Neuronal stem cell (in vitro differentiated cells): ENCODE measurements at regions not wholly inside any gene's neighbourhood (a gene's known extent, or its start where the extent isn't known, plus 50 kb on each side); places are given as distances from the start of the nearest gene placed in this dataset.

Experiments used
- DNase-seq: peaks from one replicate; pipeline ENCODE4 v3.0.0-alpha.2; 2013; ENCODE audit warnings: low spot score
- H2AFZ ChIP-seq: one replicate; pipeline ENCODE4 v1.6.1; 2013; ENCODE audit warnings: mild to moderate bottlenecking, low read length, inconsistent platforms
- H2AK5ac ChIP-seq: 2 replicates; pipeline ENCODE4 v1.6.1; 2013; ENCODE audit warnings: low read depth, mild to moderate bottlenecking, inconsistent platforms, low read length, moderate library complexity, mixed read lengths
- H2BK120ac ChIP-seq: 2 replicates; pipeline ENCODE4 v1.6.1; 2013; ENCODE audit warnings: low read depth, mild to moderate bottlenecking, inconsistent platforms, low read length, moderate library complexity, mixed read lengths
- H2BK12ac ChIP-seq: one replicate; pipeline ENCODE4 v1.6.1; 2013; ENCODE audit warnings: low read length, inconsistent platforms
- H2BK15ac ChIP-seq: 2 replicates; pipeline ENCODE4 v1.6.1; 2013; ENCODE audit warnings: mild to moderate bottlenecking, low read length, inconsistent platforms, mixed read lengths
- H2BK5ac ChIP-seq: one replicate; pipeline ENCODE4 v1.6.1; 2013; ENCODE audit warnings: inconsistent platforms, mild to moderate bottlenecking, low read length, moderate library complexity
- H3K14ac ChIP-seq: one replicate; pipeline ENCODE4 v1.6.1; 2013; ENCODE audit warnings: low read length, inconsistent platforms
- H3K18ac ChIP-seq: 2 replicates; pipeline ENCODE4 v1.6.1; 2013; ENCODE audit warnings: low read length, inconsistent platforms
- H3K23ac ChIP-seq: 2 replicates; pipeline ENCODE4 v1.6.1; 2013; ENCODE audit warnings: low read depth, mild to moderate bottlenecking, mixed read lengths, low read length, inconsistent platforms; ENCODE audit not compliant: poor library complexity
- H3K27ac ChIP-seq: replicated peaks from 3 replicates; pipeline ENCODE4 v1.5.1; 2013; ENCODE audit warnings: low read length, inconsistent platforms
- H3K27me3 ChIP-seq, 3 experiments: 2 replicates each; pipeline ENCODE4 v1.6.1; 2013; ENCODE audit warnings: low read length in 3 of 3, mild to moderate bottlenecking in 2 of 3, inconsistent platforms in 1 of 3, low read depth in 1 of 3, mixed read lengths in 1 of 3, moderate library complexity in 1 of 3; ENCODE audit not compliant: control insufficient read depth in 3 of 3, insufficient read depth in 3 of 3
- H3K36me3 ChIP-seq, 2 donors: replicated peaks in 1 of 2; 2 replicates each; pipeline ENCODE4 v1.6.1; 2013; ENCODE audit warnings: low read length in 2 of 2; ENCODE audit not compliant: control insufficient read depth in 2 of 2, insufficient read depth in 2 of 2
- H3K4ac ChIP-seq: 2 replicates; pipeline ENCODE4 v1.6.1; 2013; ENCODE audit warnings: inconsistent platforms, mild to moderate bottlenecking, low read length, moderate library complexity
- H3K4me1 ChIP-seq, 2 donors: 1 replicate in 1 of 2; 2 replicates in 1 of 2; pipeline ENCODE4 v1.6.1; 2013; ENCODE audit warnings: low read length in 2 of 2, low read depth in 1 of 2; ENCODE audit not compliant: control insufficient read depth in 2 of 2, insufficient read depth in 1 of 2
- H3K4me2 ChIP-seq: one replicate; pipeline ENCODE4 v1.6.1; 2013; ENCODE audit warnings: mild to moderate bottlenecking, low read length, inconsistent platforms; ENCODE audit not compliant: insufficient read depth, poor library complexity, severe bottlenecking
- H3K4me3 ChIP-seq, 2 donors: 2 replicates each; pipeline ENCODE4 v1.5.1; 2013; ENCODE audit warnings: low read length in 2 of 2, mild to moderate bottlenecking in 2 of 2, inconsistent platforms in 1 of 2, moderate library complexity in 1 of 2
- H3K79me1 ChIP-seq: one replicate; pipeline ENCODE4 v1.6.1; 2013; ENCODE audit warnings: low read depth, mild to moderate bottlenecking, inconsistent platforms, low read length, moderate library complexity
- H3K9ac ChIP-seq: one replicate; pipeline ENCODE4 v1.6.1; 2013; ENCODE audit warnings: mild to moderate bottlenecking, low read depth, low read length, inconsistent platforms; ENCODE audit not compliant: poor library complexity
- H3K9me3 ChIP-seq, 2 donors: replicated peaks in 1 of 2; 2 replicates each; pipeline versions ENCODE3 to v1.6.1; 2013; ENCODE audit warnings: low read length in 2 of 2, mild to moderate bottlenecking in 2 of 2, inconsistent platforms in 1 of 2, low read depth in 1 of 2, mixed read lengths in 1 of 2, moderate library complexity in 1 of 2; ENCODE audit not compliant: control insufficient read depth in 2 of 2, insufficient read depth in 1 of 2
- H4K8ac ChIP-seq: one replicate; pipeline ENCODE4 v1.6.1; 2013; ENCODE audit warnings: low read depth, mild to moderate bottlenecking, inconsistent platforms, low read length, moderate library complexity
- H4K91ac ChIP-seq: one replicate; pipeline ENCODE4 v1.6.1; 2013; ENCODE audit warnings: low read length, low read depth, mild to moderate bottlenecking, inconsistent platforms; ENCODE audit not compliant: poor library complexity
- WGBS, 2 donors: extraction: QIAGEN DNeasy Blood & Tissue Kit; methylation state at CpG; one replicate each; pipeline ENCODE4 v1.1.7; 2013; ENCODE audit warnings: missing lambda C conversion rate in 2 of 2, mixed read lengths in 1 of 2; ENCODE audit not compliant: insufficient read length in 2 of 2, insufficient replicate concordance in 1 of 2; ENCODE audit errors: extremely low coverage in 2 of 2; 5-methylcytosine and 5-hydroxymethylcytosine counted together

GRCh38 chr17:33871720-33872540 is 383.2 kb upstream of the CCL2 start:
- Histone ChIP-seq H3K9me3 (no peaks in the 10 kb centered on the region), H4K8ac (no peak overlapping the region), H2BK15ac (no peak overlapping the region), H3K79me1 (no peaks in the 10 kb centered on the region), H3K36me3 (no peaks in the 10 kb centered on the region), H2BK120ac (no peak overlapping the region), H3K4me2 (no peak overlapping the region), H2AFZ (no peak overlapping the region), H2AK5ac (no peak overlapping the region), H4K91ac (no peak overlapping the region), H2BK12ac (no peak overlapping the region), H3K14ac (peak overlapping the region; percentile 25), H3K27ac (no peak overlapping the region), H3K4ac (no peak overlapping the region), H2BK5ac (no peak overlapping the region), H3K18ac (no peak overlapping the region), H3K4me3 (no peak overlapping the region), H3K4me1 (no peaks in the 10 kb centered on the region), H3K9ac (no peak overlapping the region), H3K27me3 (no peaks in the 10 kb centered on the region), H3K23ac (no peak overlapping the region)
- WGBS, 2 donors: no CpG with 5 or more reads among the region's 9 CpGs
- DNase-seq: no peak

- no peak overlapping the region for H3K4ac ChIP-seq
- H2AK5ac ChIP-seq: no peak overlapping the region
- H3K36me3 ChIP-seq: no peaks in the 10 kb centered on the region
- H3K4me3 ChIP-seq: no peak overlapping the region
- no peaks in the 10 kb centered on the region for H3K79me1 ChIP-seq
- no peak overlapping the region for H3K9ac ChIP-seq
- no peak overlapping the region for H2BK120ac ChIP-seq
- H4K91ac ChIP-seq: no peak overlapping the region
- no peaks in the 10 kb centered on the region for H3K4me1 ChIP-seq
- H3K18ac ChIP-seq: no peak overlapping the region
- no peaks in the 10 kb centered on the region for H3K27me3 ChIP-seq
- no peak overlapping the region for H3K4me2 ChIP-seq
- H2AFZ ChIP-seq: no peak overlapping the region
- DNase-seq: no peak
- no CpG with 5 or more reads among the region's 2 CpGs for WGBS, 2 donors
- H2BK15ac ChIP-seq: no peak overlapping the region
- H4K8ac ChIP-seq: no peak overlapping the region
- H3K14ac ChIP-seq: no peak overlapping the region
- H3K27ac ChIP-seq: no peak overlapping the region
- H3K9me3 ChIP-seq: no peaks in the 10 kb centered on the region
- H2BK12ac ChIP-seq: no peak overlapping the region
- H2BK5ac ChIP-seq: no peak overlapping the region
- no peak overlapping the region for H3K23ac ChIP-seq
These were observed 381.9 kb upstream of the CCL2 start for GRCh38 chr17:33873201-33873617.

GRCh38 chr17:33874617-33875060 is 380.4 kb upstream of the CCL2 start:
- H2BK12ac ChIP-seq: no peak overlapping the region
- no peak overlapping the region for H3K4me3 ChIP-seq
- no peak overlapping the region for H3K23ac ChIP-seq
- no peaks in the 10 kb centered on the region for H3K9me3 ChIP-seq
- H3K18ac ChIP-seq: no peak overlapping the region
- H4K8ac ChIP-seq: no peak overlapping the region
- no peaks in the 10 kb centered on the region for H3K4me1 ChIP-seq
- no peaks in the 10 kb centered on the region for H3K27me3 ChIP-seq
- H3K4ac ChIP-seq: no peak overlapping the region
- no peak overlapping the region for H3K9ac ChIP-seq
- no peak overlapping the region for H2AK5ac ChIP-seq
- H3K36me3 ChIP-seq: no peaks in the 10 kb centered on the region
- no peak for DNase-seq
- no peak overlapping the region for H3K14ac ChIP-seq
- no CpG with 5 or more reads among the region's 2 CpGs for WGBS, 2 donors
- no peak overlapping the region for H2AFZ ChIP-seq
- H3K4me2 ChIP-seq: no peak overlapping the region
- no peak overlapping the region for H2BK5ac ChIP-seq
- no peak overlapping the region for H3K27ac ChIP-seq
- no peaks in the 10 kb centered on the region for H3K79me1 ChIP-seq
- no peak overlapping the region for H2BK120ac ChIP-seq
- no peak overlapping the region for H4K91ac ChIP-seq
- no peak overlapping the region for H2BK15ac ChIP-seq

GRCh38 chr17:33875973-33876372 is 379.1 kb upstream of the CCL2 start:
- Histone ChIP-seq H3K4me1 (no peaks in the 10 kb centered on the region), H3K23ac (no peak overlapping the region), H3K79me1 (no peaks in the 10 kb centered on the region), H3K27me3 (no peaks in the 10 kb centered on the region), H3K4ac (no peak overlapping the region), H3K36me3 (no peaks in the 10 kb centered on the region), H3K4me2 (no peak overlapping the region), H2BK12ac (no peak overlapping the region), H3K9ac (no peak overlapping the region), H4K91ac (no peak overlapping the region), H4K8ac (no peak overlapping the region), H3K4me3 (no peak overlapping the region), H3K14ac (no peak overlapping the region), H2BK5ac (no peak overlapping the region), H3K18ac (no peak overlapping the region), H3K9me3 (no peaks in the 10 kb centered on the region), H2AK5ac (no peak overlapping the region), H2BK120ac (no peak overlapping the region), H3K27ac (no peak overlapping the region), H2AFZ (no peak overlapping the region), H2BK15ac (no peak overlapping the region)
- WGBS, 2 donors: no CpG with 5 or more reads among the region's 5 CpGs
- no peak for DNase-seq
